H9 (cell line): ENCODE measurements at regions not wholly inside any gene's neighbourhood (a gene's known extent, or its start where the extent isn't known, plus 50 kb on each side); places are given as distances from the start of the nearest gene placed in this dataset.

ENCODE experiments used
- DNase-seq: peaks from one replicate; pipeline ENCODE4 v3.0.0-alpha.2; 2017
- H2AFZ ChIP-seq: one replicate; pipeline ENCODE4 v1.6.1; 2013; ENCODE audit warnings: mild to moderate bottlenecking, low read length, control low read depth, moderate library complexity
- H2AK5ac ChIP-seq: 2 replicates; pipeline ENCODE4 v1.6.1; 2013; ENCODE audit warnings: low read length, control low read depth, mixed read lengths; ENCODE audit not compliant: insufficient read length
- H2BK120ac ChIP-seq: one replicate; pipeline ENCODE4 v1.6.1; 2013; ENCODE audit warnings: low read depth, mild to moderate bottlenecking, low read length, control low read depth, inconsistent platforms; ENCODE audit not compliant: poor library complexity, severe bottlenecking
- H2BK12ac ChIP-seq: 2 replicates; pipeline ENCODE4 v1.6.1; 2013; ENCODE audit warnings: low read length, control low read depth, mixed read lengths, low read depth; ENCODE audit not compliant: insufficient read length
- H2BK15ac ChIP-seq: 2 replicates; pipeline ENCODE4 v1.6.1; 2013; ENCODE audit warnings: low read depth, low read length, control low read depth
- H2BK20ac ChIP-seq: one replicate; pipeline ENCODE4 v1.6.1; 2013; ENCODE audit warnings: low read depth, mild to moderate bottlenecking, low read length, control low read depth, inconsistent platforms; ENCODE audit not compliant: poor library complexity, severe bottlenecking
- H2BK5ac ChIP-seq: 2 replicates; pipeline ENCODE4 v1.6.1; 2013; ENCODE audit warnings: low read length, control low read depth, mixed read lengths; ENCODE audit not compliant: insufficient read length
- H3K14ac ChIP-seq: 2 replicates; pipeline ENCODE4 v1.6.1; 2013; ENCODE audit warnings: low read length, control low read depth; ENCODE audit not compliant: insufficient read depth
- H3K18ac ChIP-seq: 2 replicates; pipeline ENCODE4 v1.6.1; 2013; ENCODE audit warnings: low read depth, mild to moderate bottlenecking, mixed read lengths, low read length, control low read depth; ENCODE audit not compliant: insufficient read length
- H3K23ac ChIP-seq: 2 replicates; pipeline ENCODE4 v1.6.1; 2013; ENCODE audit warnings: low read length, control low read depth, mixed read lengths, low read depth; ENCODE audit not compliant: insufficient read length
- H3K23me2 ChIP-seq: 2 replicates; pipeline ENCODE4 v1.6.1; 2013; ENCODE audit warnings: low read depth, mild to moderate bottlenecking, mixed read lengths, low read length, control low read depth; ENCODE audit not compliant: insufficient read length, poor library complexity, severe bottlenecking
- H3K27ac ChIP-seq: 2 replicates; pipeline ENCODE4 v1.5.1; 2013; ENCODE audit warnings: low read length, control low read depth, mixed read lengths, low read depth; ENCODE audit not compliant: insufficient read length
- H3K27me3 ChIP-seq: 2 replicates; pipeline ENCODE4 v1.6.1; 2013; ENCODE audit warnings: low read length, control low read depth, inconsistent platforms; ENCODE audit not compliant: insufficient read depth
- H3K4ac ChIP-seq: 2 replicates; pipeline ENCODE4 v1.6.1; 2013; ENCODE audit warnings: low read depth, mild to moderate bottlenecking, control low read depth, inconsistent platforms, low read length, moderate library complexity
- H3K4me1 ChIP-seq: 2 replicates; pipeline ENCODE4 v1.6.1; 2013; ENCODE audit warnings: low read length, control low read depth, inconsistent platforms; ENCODE audit not compliant: insufficient read depth
- H3K4me2 ChIP-seq: 2 replicates; pipeline ENCODE4 v1.6.1; 2013; ENCODE audit warnings: low read length, control low read depth, mixed read lengths; ENCODE audit not compliant: insufficient read length, insufficient read depth
- H3K56ac ChIP-seq: 2 replicates; pipeline ENCODE4 v1.6.1; 2013; ENCODE audit warnings: low read depth, mild to moderate bottlenecking, mixed read lengths, low read length, control low read depth; ENCODE audit not compliant: insufficient read length
- H3K79me1 ChIP-seq: 2 replicates; pipeline ENCODE4 v1.6.1; 2013; ENCODE audit warnings: low read depth, mild to moderate bottlenecking, moderate library complexity, low read length, control low read depth, inconsistent platforms; ENCODE audit not compliant: insufficient read depth, poor library complexity, severe bottlenecking
- H3K79me2 ChIP-seq: 2 replicates; pipeline ENCODE4 v1.6.1; 2013; ENCODE audit warnings: low read length, control low read depth, inconsistent platforms; ENCODE audit not compliant: insufficient read depth
- H3K9ac ChIP-seq: 2 replicates; pipeline ENCODE4 v1.6.1; 2013; ENCODE audit warnings: low read length, control low read depth, mixed read lengths; ENCODE audit not compliant: insufficient read length; ENCODE audit errors: extremely low read depth
- H3K9me3 ChIP-seq: one replicate; pipeline ENCODE4 v1.6.1; 2013; ENCODE audit warnings: low read depth, low read length, inconsistent platforms; ENCODE audit not compliant: control insufficient read depth
- H3T11ph ChIP-seq: one replicate; pipeline ENCODE4 v1.6.1; 2013; ENCODE audit warnings: mild to moderate bottlenecking, low read length, control low read depth, inconsistent platforms
- H4K20me1 ChIP-seq: one replicate; pipeline ENCODE4 v1.6.1; 2013; ENCODE audit not compliant: control insufficient read depth, insufficient read length, insufficient read depth
- H4K5ac ChIP-seq: 2 replicates; pipeline ENCODE4 v1.6.1; 2013; ENCODE audit warnings: low read depth, mild to moderate bottlenecking, mixed read lengths, low read length, control low read depth; ENCODE audit not compliant: insufficient read length
- H4K8ac ChIP-seq: replicated peaks from 2 replicates; pipeline ENCODE4 v1.6.1; 2013; ENCODE audit warnings: low read length, control low read depth, mixed read lengths, low read depth; ENCODE audit not compliant: insufficient read length
- H4K91ac ChIP-seq: 2 replicates; pipeline ENCODE4 v1.6.1; 2013; ENCODE audit warnings: low read depth, mild to moderate bottlenecking, moderate library complexity, mixed read lengths, low read length, control low read depth; ENCODE audit not compliant: insufficient read length
- H3K27ac Mint-ChIP-seq, 3 experiments: 2 replicates in 2 of 3; 3 replicates in 1 of 3; pipeline ENCODE4 v1.8.0; 2020 to 2021; ENCODE audit warnings: mixed read lengths in 3 of 3, mild to moderate bottlenecking in 1 of 3, moderate library complexity in 1 of 3
- H3K27me3 Mint-ChIP-seq: 2 replicates; pipeline ENCODE4 v1.8.0; 2021; ENCODE audit warnings: low read depth, mild to moderate bottlenecking, moderate library complexity, mixed read lengths
- H3K36me3 Mint-ChIP-seq, 3 experiments: 2 replicates in 2 of 3; 3 replicates in 1 of 3; pipeline ENCODE4 v1.8.0; 2020 to 2021; ENCODE audit warnings: low read depth in 3 of 3, mixed read lengths in 3 of 3; ENCODE audit not compliant: insufficient read depth in 1 of 3
- H3K4me1 Mint-ChIP-seq, 2 experiments: 2 replicates each; pipeline ENCODE4 v1.8.0; 2020; ENCODE audit warnings: mixed read lengths in 2 of 2
- H3K4me3 Mint-ChIP-seq, 2 experiments: 2 replicates in 1 of 2; 3 replicates in 1 of 2; pipeline ENCODE4 v1.8.0; 2020 to 2021; ENCODE audit warnings: mild to moderate bottlenecking in 2 of 2, mixed read lengths in 2 of 2, moderate library complexity in 1 of 2
- H3K9me3 Mint-ChIP-seq, 2 experiments: 2 replicates in 1 of 2; 3 replicates in 1 of 2; pipeline ENCODE4 v1.8.0; 2020; ENCODE audit warnings: mild to moderate bottlenecking in 2 of 2, mixed read lengths in 2 of 2, moderate library complexity in 1 of 2
- CTCF ChIP-seq: fragments of 200-600 bp; sonication (generic); conservative IDR thresholded peaks from 3 replicates; pipeline ENCODE4 v1.8.0; 2021; ENCODE audit warnings: antibody characterized with exemption, mild to moderate bottlenecking
- WGBS: extraction: QIAGEN DNeasy Blood & Tissue Kit; methylation state at CpG from one replicate; pipeline ENCODE4 v1.1.7; 2013; ENCODE audit warnings: missing lambda C conversion rate, low lambda C conversion rate, mixed read lengths; ENCODE audit not compliant: insufficient read length; ENCODE audit errors: extremely low coverage; 5-methylcytosine and 5-hydroxymethylcytosine counted together

- Histone ChIP-seq H3K23me2 (no peaks in the 10 kb centered on the region), H2AFZ (peak overlapping the region; percentile 40), H4K8ac (no peak overlapping the region), H3K18ac (no peak overlapping the region), H2BK12ac (no peak overlapping the region), H3K14ac (no peak overlapping the region), H2BK5ac (no peak overlapping the region), H2BK120ac (no peak overlapping the region), H4K5ac (no peak overlapping the region), H3K79me2 (no peaks in the 10 kb centered on the region), H4K20me1 (no peaks in the 10 kb centered on the region), H3K79me1 (no peaks in the 10 kb centered on the region), H3K9ac (no peak overlapping the region), H2BK15ac (no peak overlapping the region), H3K9me3 (no peaks in the 10 kb centered on the region), H3K4me1 (no peaks in the 10 kb centered on the region), H3K27me3 (no peaks in the 10 kb centered on the region), H3T11ph (no peak overlapping the region), H2BK20ac (no peak overlapping the region), H3K4me2 (no peak overlapping the region), H3K56ac (no peak overlapping the region), H3K4ac (no peak overlapping the region), H3K23ac (no peak overlapping the region), H2AK5ac (no peak overlapping the region), H3K27ac (no peak overlapping the region), H4K91ac (no peak overlapping the region)
- no peak overlapping the region for H3K4me3 Mint-ChIP-seq
- H3K27me3 Mint-ChIP-seq = peaks cover 2% of the 10 kb centered on the region; the same call in 1 of the 2 replicates
- H3K36me3 Mint-ChIP-seq = no peaks in the 10 kb centered on the region
- no peaks in the 10 kb centered on the region for H3K9me3 Mint-ChIP-seq
- no peak for DNase-seq
- no peak for TF ChIP-seq CTCF
- peak overlapping the region in 1 of 3 experiments; percentile 66; a peak in 1 of 7 replicates for H3K27ac Mint-ChIP-seq
- 0 out of 4 replicates have a peak, but pooled peaks cover 0 to 2% of the 10 kb centered on the region in 2 experiments for H3K4me1 Mint-ChIP-seq
- no CpG with 5 or more reads among the region's 10 CpGs for WGBS
Measured at GRCh38 chr1:67919274-67920072, 86.2 kb upstream of the GNG12 start.
